Prostate gland (tissue), 2 donors: ENCODE measurements at regions not wholly inside any gene's neighbourhood (a gene's known extent, or its start where the extent isn't known, plus 50 kb on each side); places are given as distances from the start of the nearest gene placed in this dataset.

Source experiments
- POLR2A ChIP-seq: fragments of 450-650 bp; IDR thresholded peaks from one replicate; pipeline ENCODE4 v1.6.1; 2016; ENCODE audit warnings: antibody characterized with exemption, mild to moderate bottlenecking
- TF ChIP-seq, protein P1 (sequence below), 4 experiments: fragments of 200-600 bp in 2 of 4; fragments of 450-650 bp in 2 of 4; sonication (generic) in 2 of 4; IDR thresholded peaks; 1 replicate in 3 of 4; 2 replicates in 1 of 4; pipeline ENCODE4 v1.5.1; 2016 to 2019; ENCODE audit warnings: antibody characterized with exemption in 4 of 4, mild to moderate bottlenecking in 2 of 4, moderate library complexity in 2 of 4

DNA sequence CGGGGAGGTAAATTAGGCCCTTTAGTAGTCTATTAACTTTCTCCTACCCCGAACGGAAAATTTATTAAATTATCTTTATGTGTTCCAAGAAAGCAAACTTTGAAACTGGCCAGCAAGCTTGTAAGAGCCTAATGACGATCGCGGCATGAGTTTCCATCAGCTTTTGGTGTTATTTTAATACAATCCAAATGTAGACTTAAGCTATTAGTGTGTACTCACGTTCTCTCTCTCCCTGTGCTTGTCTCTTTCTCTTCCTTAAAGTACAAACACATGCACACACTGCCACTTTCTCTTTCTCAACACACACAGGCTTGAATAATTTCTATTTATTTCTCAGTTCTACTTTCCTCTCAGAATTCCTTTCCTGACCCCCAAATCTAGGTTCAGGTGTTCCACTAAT is 108.8 kb upstream of the MME start:
- TF ChIP-seq POLR2A = no peak
- TF ChIP-seq, protein P1, sequence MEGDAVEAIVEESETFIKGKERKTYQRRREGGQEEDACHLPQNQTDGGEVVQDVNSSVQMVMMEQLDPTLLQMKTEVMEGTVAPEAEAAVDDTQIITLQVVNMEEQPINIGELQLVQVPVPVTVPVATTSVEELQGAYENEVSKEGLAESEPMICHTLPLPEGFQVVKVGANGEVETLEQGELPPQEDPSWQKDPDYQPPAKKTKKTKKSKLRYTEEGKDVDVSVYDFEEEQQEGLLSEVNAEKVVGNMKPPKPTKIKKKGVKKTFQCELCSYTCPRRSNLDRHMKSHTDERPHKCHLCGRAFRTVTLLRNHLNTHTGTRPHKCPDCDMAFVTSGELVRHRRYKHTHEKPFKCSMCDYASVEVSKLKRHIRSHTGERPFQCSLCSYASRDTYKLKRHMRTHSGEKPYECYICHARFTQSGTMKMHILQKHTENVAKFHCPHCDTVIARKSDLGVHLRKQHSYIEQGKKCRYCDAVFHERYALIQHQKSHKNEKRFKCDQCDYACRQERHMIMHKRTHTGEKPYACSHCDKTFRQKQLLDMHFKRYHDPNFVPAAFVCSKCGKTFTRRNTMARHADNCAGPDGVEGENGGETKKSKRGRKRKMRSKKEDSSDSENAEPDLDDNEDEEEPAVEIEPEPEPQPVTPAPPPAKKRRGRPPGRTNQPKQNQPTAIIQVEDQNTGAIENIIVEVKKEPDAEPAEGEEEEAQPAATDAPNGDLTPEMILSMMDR (IDR thresholded peaks at IDR 0.05) = no peak
